ENCODE measurements at regions not wholly inside any gene's neighbourhood (a gene's known extent, or its start where the extent isn't known, plus 50 kb on each side); places are given as distances from the start of the nearest gene placed in this dataset.

DNA sequence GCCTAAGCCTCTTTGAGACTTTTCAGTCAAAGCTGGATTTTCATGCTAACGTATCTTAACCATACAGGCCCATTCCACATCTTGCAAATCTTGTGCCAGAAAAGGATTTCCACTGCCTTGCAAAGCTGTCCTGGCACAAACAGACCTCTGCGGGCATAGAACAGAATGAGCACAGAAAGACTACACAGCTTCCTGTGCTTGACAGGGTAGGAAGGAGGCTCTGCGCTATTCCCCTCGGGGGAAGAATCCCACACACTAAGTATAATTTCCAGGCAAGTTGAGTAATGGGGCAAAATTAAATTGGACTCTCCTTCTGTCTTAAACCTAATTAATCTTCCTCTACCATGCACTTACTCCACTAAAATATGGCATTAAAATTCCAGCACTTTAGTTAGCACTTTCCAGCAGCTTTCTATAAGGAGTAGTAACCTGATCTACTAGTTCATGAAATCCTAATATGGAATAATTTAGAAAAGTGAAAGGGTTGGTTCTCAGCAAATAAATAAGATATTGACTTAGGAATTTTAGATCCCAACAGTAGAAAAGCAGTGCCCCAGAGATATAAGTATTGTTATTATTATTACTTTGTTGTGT, 532.1 kb upstream of the JAG1 start:
- H3K27me3 ChIP-seq (ENCODE audit: insufficient read depth): no peaks in the 10 kb centered on the region
- peaks cover 9% of the 10 kb centered on the region; the same call in 1 of the 2 replicates for H3K4me1 ChIP-seq (ENCODE audit: insufficient read depth)
- H3K4me2 ChIP-seq: no peak overlapping the region
- H3K4me1 Mint-ChIP-seq: peaks cover 28% of the 10 kb centered on the region
- no peak overlapping the region for H3K4me3 ChIP-seq
- peak; percentile 40; the same call in 2 of the 3 replicates for ATAC-seq
- H2AFZ ChIP-seq: no peak overlapping the region
- no peaks in the 10 kb centered on the region for H3K36me3 ChIP-seq (ENCODE audit: insufficient read depth)
- H3K27ac ChIP-seq (ENCODE audit: low read depth): no peak overlapping the region
- no peaks in the 10 kb centered on the region for H3K9me3 Mint-ChIP-seq
- no peaks in the 10 kb centered on the region for H3K36me3 Mint-ChIP-seq (ENCODE audit: low read depth)
- no peaks in the 10 kb centered on the region for H3K27me3 Mint-ChIP-seq (ENCODE audit: insufficient read depth, low read depth, poor library complexity)
- no peaks in the 10 kb centered on the region for H3K79me2 ChIP-seq (replicated peaks; ENCODE audit: insufficient read depth)
- no peak overlapping the region for H3K4me3 Mint-ChIP-seq
- no peak for TF ChIP-seq ZNF331 (CRISPR knock-in tag; IDR thresholded peaks at IDR 0.05; ENCODE audit: low read depth)
- TF ChIP-seq CREB1 (CRISPR knock-in tag; IDR thresholded peaks at IDR 0.05; ENCODE audit: low read depth): no peak
- TF ChIP-seq, protein P1, sequence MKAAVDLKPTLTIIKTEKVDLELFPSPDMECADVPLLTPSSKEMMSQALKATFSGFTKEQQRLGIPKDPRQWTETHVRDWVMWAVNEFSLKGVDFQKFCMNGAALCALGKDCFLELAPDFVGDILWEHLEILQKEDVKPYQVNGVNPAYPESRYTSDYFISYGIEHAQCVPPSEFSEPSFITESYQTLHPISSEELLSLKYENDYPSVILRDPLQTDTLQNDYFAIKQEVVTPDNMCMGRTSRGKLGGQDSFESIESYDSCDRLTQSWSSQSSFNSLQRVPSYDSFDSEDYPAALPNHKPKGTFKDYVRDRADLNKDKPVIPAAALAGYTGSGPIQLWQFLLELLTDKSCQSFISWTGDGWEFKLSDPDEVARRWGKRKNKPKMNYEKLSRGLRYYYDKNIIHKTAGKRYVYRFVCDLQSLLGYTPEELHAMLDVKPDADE (IDR thresholded peaks at IDR 0.05): no peak
- no peak for TF ChIP-seq EZH2phosphoT487 (IDR thresholded peaks at IDR 0.05; ENCODE audit: unreplicated experiment)
- TF ChIP-seq, protein P2, sequence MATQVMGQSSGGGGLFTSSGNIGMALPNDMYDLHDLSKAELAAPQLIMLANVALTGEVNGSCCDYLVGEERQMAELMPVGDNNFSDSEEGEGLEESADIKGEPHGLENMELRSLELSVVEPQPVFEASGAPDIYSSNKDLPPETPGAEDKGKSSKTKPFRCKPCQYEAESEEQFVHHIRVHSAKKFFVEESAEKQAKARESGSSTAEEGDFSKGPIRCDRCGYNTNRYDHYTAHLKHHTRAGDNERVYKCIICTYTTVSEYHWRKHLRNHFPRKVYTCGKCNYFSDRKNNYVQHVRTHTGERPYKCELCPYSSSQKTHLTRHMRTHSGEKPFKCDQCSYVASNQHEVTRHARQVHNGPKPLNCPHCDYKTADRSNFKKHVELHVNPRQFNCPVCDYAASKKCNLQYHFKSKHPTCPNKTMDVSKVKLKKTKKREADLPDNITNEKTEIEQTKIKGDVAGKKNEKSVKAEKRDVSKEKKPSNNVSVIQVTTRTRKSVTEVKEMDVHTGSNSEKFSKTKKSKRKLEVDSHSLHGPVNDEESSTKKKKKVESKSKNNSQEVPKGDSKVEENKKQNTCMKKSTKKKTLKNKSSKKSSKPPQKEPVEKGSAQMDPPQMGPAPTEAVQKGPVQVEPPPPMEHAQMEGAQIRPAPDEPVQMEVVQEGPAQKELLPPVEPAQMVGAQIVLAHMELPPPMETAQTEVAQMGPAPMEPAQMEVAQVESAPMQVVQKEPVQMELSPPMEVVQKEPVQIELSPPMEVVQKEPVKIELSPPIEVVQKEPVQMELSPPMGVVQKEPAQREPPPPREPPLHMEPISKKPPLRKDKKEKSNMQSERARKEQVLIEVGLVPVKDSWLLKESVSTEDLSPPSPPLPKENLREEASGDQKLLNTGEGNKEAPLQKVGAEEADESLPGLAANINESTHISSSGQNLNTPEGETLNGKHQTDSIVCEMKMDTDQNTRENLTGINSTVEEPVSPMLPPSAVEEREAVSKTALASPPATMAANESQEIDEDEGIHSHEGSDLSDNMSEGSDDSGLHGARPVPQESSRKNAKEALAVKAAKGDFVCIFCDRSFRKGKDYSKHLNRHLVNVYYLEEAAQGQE (IDR thresholded peaks at IDR 0.05; ENCODE audit: unreplicated experiment): no peak
- TF ChIP-seq, protein P3, sequence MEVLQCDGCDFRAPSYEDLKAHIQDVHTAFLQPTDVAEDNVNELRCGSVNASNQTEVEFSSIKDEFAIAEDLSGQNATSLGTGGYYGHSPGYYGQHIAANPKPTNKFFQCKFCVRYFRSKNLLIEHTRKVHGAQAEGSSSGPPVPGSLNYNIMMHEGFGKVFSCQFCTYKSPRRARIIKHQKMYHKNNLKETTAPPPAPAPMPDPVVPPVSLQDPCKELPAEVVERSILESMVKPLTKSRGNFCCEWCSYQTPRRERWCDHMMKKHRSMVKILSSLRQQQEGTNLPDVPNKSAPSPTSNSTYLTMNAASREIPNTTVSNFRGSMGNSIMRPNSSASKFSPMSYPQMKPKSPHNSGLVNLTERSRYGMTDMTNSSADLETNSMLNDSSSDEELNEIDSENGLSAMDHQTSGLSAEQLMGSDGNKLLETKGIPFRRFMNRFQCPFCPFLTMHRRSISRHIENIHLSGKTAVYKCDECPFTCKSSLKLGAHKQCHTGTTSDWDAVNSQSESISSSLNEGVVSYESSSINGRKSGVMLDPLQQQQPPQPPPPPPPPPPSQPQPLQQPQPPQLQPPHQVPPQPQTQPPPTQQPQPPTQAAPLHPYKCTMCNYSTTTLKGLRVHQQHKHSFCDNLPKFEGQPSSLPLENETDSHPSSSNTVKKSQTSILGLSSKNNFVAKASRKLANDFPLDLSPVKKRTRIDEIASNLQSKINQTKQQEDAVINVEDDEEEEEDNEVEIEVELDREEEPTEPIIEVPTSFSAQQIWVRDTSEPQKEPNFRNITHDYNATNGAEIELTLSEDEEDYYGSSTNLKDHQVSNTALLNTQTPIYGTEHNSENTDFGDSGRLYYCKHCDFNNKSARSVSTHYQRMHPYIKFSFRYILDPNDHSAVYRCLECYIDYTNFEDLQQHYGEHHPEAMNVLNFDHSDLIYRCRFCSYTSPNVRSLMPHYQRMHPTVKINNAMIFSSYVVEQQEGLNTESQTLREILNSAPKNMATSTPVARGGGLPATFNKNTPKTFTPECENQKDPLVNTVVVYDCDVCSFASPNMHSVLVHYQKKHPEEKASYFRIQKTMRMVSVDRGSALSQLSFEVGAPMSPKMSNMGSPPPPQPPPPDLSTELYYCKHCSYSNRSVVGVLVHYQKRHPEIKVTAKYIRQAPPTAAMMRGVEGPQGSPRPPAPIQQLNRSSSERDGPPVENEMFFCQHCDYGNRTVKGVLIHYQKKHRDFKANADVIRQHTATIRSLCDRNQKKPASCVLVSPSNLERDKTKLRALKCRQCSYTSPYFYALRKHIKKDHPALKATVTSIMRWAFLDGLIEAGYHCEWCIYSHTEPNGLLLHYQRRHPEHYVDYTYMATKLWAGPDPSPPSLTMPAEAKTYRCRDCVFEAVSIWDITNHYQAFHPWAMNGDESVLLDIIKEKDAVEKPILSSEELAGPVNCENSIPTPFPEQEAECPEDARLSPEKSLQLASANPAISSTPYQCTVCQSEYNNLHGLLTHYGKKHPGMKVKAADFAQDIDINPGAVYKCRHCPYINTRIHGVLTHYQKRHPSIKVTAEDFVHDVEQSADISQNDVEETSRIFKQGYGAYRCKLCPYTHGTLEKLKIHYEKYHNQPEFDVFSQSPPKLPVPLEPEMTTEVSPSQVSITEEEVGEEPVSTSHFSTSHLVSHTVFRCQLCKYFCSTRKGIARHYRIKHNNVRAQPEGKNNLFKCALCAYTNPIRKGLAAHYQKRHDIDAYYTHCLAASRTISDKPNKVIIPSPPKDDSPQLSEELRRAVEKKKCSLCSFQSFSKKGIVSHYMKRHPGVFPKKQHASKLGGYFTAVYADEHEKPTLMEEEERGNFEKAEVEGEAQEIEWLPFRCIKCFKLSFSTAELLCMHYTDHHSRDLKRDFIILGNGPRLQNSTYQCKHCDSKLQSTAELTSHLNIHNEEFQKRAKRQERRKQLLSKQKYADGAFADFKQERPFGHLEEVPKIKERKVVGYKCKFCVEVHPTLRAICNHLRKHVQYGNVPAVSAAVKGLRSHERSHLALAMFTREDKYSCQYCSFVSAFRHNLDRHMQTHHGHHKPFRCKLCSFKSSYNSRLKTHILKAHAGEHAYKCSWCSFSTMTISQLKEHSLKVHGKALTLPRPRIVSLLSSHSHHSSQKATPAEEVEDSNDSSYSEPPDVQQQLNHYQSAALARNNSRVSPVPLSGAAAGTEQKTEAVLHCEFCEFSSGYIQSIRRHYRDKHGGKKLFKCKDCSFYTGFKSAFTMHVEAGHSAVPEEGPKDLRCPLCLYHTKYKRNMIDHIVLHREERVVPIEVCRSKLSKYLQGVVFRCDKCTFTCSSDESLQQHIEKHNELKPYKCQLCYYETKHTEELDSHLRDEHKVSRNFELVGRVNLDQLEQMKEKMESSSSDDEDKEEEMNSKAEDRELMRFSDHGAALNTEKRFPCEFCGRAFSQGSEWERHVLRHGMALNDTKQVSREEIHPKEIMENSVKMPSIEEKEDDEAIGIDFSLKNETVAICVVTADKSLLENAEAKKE (CRISPR knock-in tag; IDR thresholded peaks at IDR 0.05): no peak
- no peak overlapping the region for H3K27ac Mint-ChIP-seq
- H4K20me1 ChIP-seq (replicated peaks; ENCODE audit: insufficient read depth): no peaks in the 10 kb centered on the region
- 0 out of 2 replicates have a peak, but pooled peaks cover 6% of the 10 kb centered on the region for H3K9me2 ChIP-seq (ENCODE audit: insufficient read depth)
- no peaks in the 10 kb centered on the region for H3F3A ChIP-seq (replicated peaks; ENCODE audit: low read depth)
- no peak for DNase-seq (ENCODE audit: low spot score)

Measured in GM23338 (cell line).